GM18907 (cell line): ENCODE measurements at regions not wholly inside any gene's neighbourhood (a gene's known extent, or its start where the extent isn't known, plus 50 kb on each side); places are given as distances from the start of the nearest gene placed in this dataset.
"Not testable (repeated sequence)": the region's sequence is repeated elsewhere in the genome, so short reads cannot be mapped to it uniquely, and the experiment has no call there.

Experiments used
- ATAC-seq: cut with Tn5 transposase; IDR thresholded peaks from one replicate; pipeline ENCODE4 v1.9.1; 2021; ENCODE audit warnings: mild to moderate bottlenecking, moderate library complexity; ENCODE audit not compliant: unreplicated experiment

- no peak for ATAC-seq
These were observed 185.7 kb upstream of the TBL1XR1 start for GRCh38 chr3:177382944-177383343.

DNA sequence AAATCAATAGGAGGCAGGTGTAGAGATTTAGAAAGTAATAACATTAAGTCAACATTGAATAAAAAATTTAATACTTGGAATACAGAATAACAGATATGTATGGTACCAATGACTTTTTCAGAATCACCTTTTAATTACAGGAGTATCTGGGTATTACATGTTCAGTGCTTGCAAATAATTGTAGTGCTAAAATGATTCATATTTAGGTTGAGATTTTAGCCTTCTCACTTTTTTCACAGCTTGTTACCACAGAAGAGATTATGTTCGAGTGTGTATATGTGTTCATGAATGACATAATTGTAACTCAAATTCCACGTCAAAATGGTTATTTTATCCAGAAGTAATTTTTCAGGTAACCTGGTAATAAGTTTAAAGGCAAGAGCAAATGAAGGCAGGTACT is 187.9 kb upstream of the TBL1XR1 start:
- no peak for ATAC-seq

DNA sequence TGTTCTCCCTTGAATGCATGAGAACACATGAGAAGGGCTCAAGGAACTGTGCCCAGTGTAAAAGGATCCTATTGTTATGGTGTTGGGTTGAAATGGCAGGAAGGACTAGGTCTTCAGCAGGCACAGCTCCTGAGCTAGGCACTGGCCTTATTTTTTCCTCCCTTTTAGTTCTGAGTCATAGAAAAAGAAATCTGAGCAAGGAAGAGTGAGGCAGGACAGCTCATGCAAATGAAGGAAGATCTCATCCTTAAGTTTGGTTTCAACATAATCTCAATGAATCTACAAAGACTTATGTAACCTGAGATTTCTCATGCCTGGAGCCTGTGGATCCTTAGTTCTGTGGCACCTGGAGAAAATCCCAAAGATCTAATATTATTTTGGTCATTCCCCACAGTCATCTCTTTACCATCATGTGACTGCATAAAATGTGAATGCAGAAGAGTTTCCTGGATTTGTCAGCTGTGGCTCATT is 188.6 kb upstream of the TBL1XR1 start:
- ATAC-seq = no peak

GRCh38 chr3:177388209-177388608 is 190.9 kb upstream of the TBL1XR1 start:
- no peak for ATAC-seq

DNA sequence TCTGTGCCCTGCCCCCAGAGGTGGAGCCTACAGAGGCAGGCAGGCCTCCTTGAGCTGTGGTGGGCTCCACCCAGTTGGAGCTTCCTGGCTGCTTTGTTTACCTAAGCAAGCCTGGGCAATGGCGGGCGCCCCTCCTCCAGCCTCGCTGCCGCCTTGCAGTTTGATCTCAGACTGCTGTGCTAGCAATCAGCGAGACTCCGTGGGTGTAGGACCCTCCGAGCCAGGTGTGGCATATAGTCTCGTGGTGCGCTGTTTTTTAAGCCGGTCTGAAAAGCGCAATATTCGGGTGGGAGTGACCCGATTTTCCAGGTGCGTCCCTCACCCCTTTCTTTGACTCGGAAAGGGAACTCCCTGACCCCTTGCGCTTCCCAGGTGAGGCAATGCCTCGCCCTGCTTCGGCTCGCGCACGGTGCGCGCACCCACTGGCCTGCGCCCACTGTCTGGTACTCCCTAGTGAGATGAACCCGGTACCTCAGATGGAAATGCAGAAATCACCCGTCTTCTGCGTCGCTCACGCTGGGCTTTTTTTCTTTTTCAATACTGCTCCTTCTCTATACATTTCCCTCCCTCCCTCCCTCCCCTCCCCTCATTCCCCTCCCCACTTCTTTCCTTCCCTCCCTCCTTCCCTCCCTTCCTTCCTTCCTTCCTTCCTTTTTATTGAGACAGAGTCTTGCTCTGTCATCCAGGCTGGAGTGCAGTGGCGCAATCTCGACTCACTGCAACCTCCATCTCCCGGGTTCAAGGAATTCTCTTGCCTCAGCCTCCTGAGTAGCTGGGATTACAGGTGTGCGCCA is 197.1 kb upstream of the TBL1XR1 start:
- not testable (repeated sequence) for ATAC-seq

DNA sequence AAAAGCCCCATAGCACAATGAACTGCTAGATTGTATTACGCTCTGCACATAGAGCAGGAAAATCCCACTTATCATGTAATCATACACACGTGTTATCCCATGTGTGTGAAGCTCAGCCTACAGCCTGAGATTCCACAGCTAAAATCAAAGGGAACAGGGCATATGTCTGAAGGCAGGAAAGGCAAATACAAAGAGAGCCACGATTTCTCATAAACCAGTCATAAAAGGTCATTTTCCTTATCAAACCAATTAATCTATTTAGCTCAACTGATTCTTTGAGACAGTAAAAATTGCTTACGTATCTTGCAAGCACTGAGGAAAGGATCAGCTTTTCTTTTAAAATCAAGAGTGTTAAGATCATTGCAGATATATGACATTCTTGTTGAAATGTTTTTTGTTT is 199.5 kb upstream of the TBL1XR1 start:
- no peak for ATAC-seq

- ATAC-seq = no peak
These were observed 204.1 kb upstream of the TBL1XR1 start for GRCh38 chr3:177401375-177401774.

GRCh38 chr3:177402533-177402932 is 205.3 kb upstream of the TBL1XR1 start:
- no peak for ATAC-seq

GRCh38 chr3:177405191-177405672 is 207.9 kb upstream of the TBL1XR1 start:
- ATAC-seq = no peak

GRCh38 chr3:177410730-177411129 is 213.4 kb upstream of the TBL1XR1 start:
- no peak for ATAC-seq

GRCh38 chr3:177411201-177411600 is 213.9 kb upstream of the TBL1XR1 start:
- ATAC-seq = no peak

DNA sequence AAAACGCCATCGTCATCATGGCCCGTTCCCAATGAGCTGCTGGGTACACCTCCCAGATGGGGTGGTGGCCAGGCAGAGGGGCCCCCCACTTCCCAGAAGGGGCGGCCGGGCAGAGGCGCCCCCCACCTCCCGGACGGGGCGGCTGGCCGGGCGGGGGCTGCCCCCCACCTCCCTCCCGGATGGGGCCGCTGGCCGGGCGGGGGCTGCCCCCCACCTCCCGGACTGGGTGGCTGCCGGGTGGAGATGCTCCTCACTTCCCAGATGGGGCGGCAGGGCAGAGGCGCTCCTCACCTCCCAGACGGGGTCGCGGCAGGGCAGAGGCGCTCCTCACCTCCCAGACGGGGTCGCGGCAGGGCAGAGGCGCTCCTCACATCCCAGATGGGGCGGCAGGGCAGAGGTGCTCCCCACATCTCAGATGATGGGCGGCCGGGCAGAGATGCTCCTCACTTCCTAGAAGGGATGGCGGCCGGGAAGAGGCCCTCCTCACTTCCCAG is 215.4 kb upstream of the TBL1XR1 start:
- not testable (repeated sequence) for ATAC-seq

GRCh38 chr3:177414093-177414492 is 216.8 kb upstream of the TBL1XR1 start:
- no peak for ATAC-seq

- no peak for ATAC-seq
These were observed 221.5 kb upstream of the TBL1XR1 start for GRCh38 chr3:177418787-177419186.

DNA sequence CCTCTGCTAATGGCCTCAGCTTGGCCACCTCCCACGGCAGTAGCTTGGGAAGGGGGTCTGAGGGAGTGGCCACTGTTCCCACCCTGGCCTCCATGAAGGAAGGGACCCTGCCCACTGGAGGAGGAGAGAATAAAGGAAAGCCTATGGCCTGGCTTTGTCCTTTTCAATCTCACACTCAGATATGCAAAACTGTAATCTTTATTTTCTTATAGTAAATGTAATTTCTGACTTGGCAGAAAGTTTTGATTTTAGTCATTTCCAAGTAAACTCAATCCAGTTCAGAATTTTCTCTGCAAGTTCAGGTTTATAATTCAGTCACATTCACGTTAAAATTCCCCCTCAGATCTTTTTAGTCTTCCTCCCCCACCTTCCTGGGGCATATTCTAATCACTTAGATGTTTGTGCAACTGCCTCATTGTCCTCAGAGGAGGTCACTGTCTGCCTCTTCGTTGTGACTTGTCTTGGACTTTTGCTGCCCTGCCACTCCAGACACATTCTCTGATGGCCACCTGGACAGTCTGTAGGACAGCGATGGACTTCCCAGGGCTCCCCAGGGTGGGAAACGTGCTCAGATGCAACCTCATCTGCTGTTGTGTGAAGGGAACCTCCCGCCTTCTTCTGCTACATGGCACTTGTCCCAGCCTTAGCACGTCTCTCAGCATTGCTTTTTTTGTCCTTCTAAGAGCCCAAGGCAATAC is 222.8 kb upstream of the TBL1XR1 start:
- no peak for ATAC-seq

- no peak for ATAC-seq
These were observed 223.6 kb upstream of the TBL1XR1 start for GRCh38 chr3:177420651-177421480.

DNA sequence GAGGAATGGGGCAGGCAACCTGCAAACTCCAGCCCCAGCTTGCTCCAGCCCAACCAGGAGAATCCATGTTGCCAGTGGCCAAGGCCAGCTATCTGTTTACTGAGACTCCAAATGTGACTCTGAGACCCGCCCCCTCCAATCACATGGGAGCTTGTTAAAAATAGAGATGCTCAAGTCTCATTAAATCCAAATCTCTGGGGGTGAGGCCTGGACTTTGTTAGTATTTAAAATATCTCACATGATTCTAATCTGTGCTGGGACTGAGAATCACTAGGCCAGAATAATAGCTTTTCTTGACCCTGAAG is 224.2 kb upstream of the TBL1XR1 start:
- ATAC-seq = no peak

DNA sequence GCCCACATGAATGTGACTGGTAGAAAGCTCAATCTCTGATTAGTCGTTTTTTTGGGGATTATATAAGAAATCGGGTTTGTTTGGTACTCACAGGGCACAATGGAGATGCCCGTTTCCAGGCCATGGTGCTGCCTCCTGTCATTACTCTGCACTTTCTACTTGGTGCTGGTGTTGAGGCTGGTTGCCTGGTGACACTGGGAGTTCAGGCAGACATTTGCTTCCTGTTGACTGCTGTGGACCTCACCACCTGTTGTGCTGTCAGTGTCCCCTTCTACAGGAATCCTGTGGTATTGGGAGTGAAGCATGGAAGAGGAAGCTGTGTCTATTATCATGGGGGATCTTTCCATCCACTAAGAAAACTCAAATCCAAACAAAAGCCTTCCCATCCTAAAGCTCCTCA is 227.2 kb upstream of the TBL1XR1 start:
- ATAC-seq = no peak

GRCh38 chr3:177425042-177425441 is 227.8 kb upstream of the TBL1XR1 start:
- no peak for ATAC-seq

- ATAC-seq = no peak
These were observed 229.0 kb upstream of the TBL1XR1 start for GRCh38 chr3:177426106-177426877.
